ENCODE measurements at regions not wholly inside any gene's neighbourhood (a gene's known extent, or its start where the extent isn't known, plus 50 kb on each side); places are given as distances from the start of the nearest gene placed in this dataset.

GRCh38 chr2:234571620-234572407, 74.9 kb upstream of the ARL4C start:
- TF ChIP-seq, protein P1, sequence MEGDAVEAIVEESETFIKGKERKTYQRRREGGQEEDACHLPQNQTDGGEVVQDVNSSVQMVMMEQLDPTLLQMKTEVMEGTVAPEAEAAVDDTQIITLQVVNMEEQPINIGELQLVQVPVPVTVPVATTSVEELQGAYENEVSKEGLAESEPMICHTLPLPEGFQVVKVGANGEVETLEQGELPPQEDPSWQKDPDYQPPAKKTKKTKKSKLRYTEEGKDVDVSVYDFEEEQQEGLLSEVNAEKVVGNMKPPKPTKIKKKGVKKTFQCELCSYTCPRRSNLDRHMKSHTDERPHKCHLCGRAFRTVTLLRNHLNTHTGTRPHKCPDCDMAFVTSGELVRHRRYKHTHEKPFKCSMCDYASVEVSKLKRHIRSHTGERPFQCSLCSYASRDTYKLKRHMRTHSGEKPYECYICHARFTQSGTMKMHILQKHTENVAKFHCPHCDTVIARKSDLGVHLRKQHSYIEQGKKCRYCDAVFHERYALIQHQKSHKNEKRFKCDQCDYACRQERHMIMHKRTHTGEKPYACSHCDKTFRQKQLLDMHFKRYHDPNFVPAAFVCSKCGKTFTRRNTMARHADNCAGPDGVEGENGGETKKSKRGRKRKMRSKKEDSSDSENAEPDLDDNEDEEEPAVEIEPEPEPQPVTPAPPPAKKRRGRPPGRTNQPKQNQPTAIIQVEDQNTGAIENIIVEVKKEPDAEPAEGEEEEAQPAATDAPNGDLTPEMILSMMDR (conservative IDR thresholded peaks at IDR 0.05 in 1 of 2, IDR thresholded peaks at IDR 0.05 in 1 of 2; ENCODE audit: low read depth in 1 of 2, low read length in 2 of 2): no peak
- TF ChIP-seq EZH2 (IDR thresholded peaks at IDR 0.05; ENCODE audit: low read length, missing control alignments): no peak
